Thyroid gland (tissue), 4 donors: ENCODE measurements at regions not wholly inside any gene's neighbourhood (a gene's known extent, or its start where the extent isn't known, plus 50 kb on each side); places are given as distances from the start of the nearest gene placed in this dataset.

Experiments used
- DNase-seq, 2 donors: peaks; one replicate each; pipeline ENCODE4 v3.0.0-alpha.2; 2019
- H3K27ac ChIP-seq, 3 donors: fragments of 200-600 bp; sonication (generic); 1 replicate in 2 of 3; 2 replicates in 1 of 3; pipeline ENCODE4 v1.5.1; 2016 to 2019; ENCODE audit warnings: mild to moderate bottlenecking in 1 of 3, moderate library complexity in 1 of 3
- H3K27me3 ChIP-seq: fragments of 200-600 bp; sonication (generic); one replicate; pipeline ENCODE4 v1.5.1; 2019
- H3K36me3 ChIP-seq, 2 donors: fragments of 200-600 bp; sonication (generic); one replicate each; pipeline ENCODE4 v1.5.1; 2016 to 2019
- H3K4me1 ChIP-seq, 2 donors: fragments of 200-600 bp; sonication (generic); one replicate each; pipeline ENCODE4 v1.5.1; 2017 to 2019
- H3K4me3 ChIP-seq, 3 donors: fragments of 200-600 bp; sonication (generic); replicated peaks in 1 of 3; 1 replicate in 2 of 3; 2 replicates in 1 of 3; pipeline ENCODE4 v1.5.1; 2016; ENCODE audit warnings: mild to moderate bottlenecking in 1 of 3
- H3K9me3 ChIP-seq: fragments of 200-600 bp; sonication (generic); one replicate; pipeline ENCODE4 v1.5.1; 2017
- CTCF ChIP-seq, 6 experiments: fragments of 200-600 bp in 3 of 6; fragments of 450-650 bp in 3 of 6; sonication (generic) in 3 of 6; IDR thresholded peaks; one replicate each; pipeline ENCODE4 v1.5.1; 2016 to 2019; ENCODE audit warnings: antibody characterized with exemption in 6 of 6, mild to moderate bottlenecking in 2 of 6, inconsistent platforms in 1 of 6, moderate library complexity in 1 of 6
- POLR2A ChIP-seq, 2 donors: fragments of 450-650 bp; IDR thresholded peaks; one replicate each; pipeline ENCODE4 v1.6.1; 2017; ENCODE audit warnings: antibody characterized with exemption in 2 of 2, mild to moderate bottlenecking in 2 of 2, moderate library complexity in 1 of 2
- WGBS, 2 donors: methylation state at CpG; one replicate each; pipeline ENCODE4 v1.1.5; 2017; 5-methylcytosine and 5-hydroxymethylcytosine counted together
- intact Hi-C: fragments of 100-400 bp; cut with DNase I; formaldehyde crosslinking; loops from one replicate; pipeline ENCODE4 v1.15.1; 2023

GRCh38 chr12:124225730-124226129, 69.2 kb upstream of the RFLNA start:
- DNase-seq, result no peak
- Histone ChIP-seq H3K27me3 (no peaks in the 10 kb centered on the region), H3K4me1 (no peaks in the 10 kb centered on the region), H3K36me3 (no peaks in the 10 kb centered on the region), H3K27ac (no peak overlapping the region), H3K9me3 (no peaks in the 10 kb centered on the region), H3K4me3 (no peak overlapping the region)
- 88 to 92% methylated on average over 4 of the region's 4 CpGs for WGBS, 2 donors
- TF ChIP-seq POLR2A (IDR thresholded peaks at IDR 0.05), result no peak
- no peak for TF ChIP-seq CTCF (IDR thresholded peaks at IDR 0.05)
- intact Hi-C loops, result no loop called here

GRCh38 chr12:124227951-124228711, 66.8 kb upstream of the RFLNA start:
- H3K36me3 ChIP-seq, result no peaks in the 10 kb centered on the region
- intact Hi-C loops, result no loop called here
- 84 to 87% methylated on average over 24 to 25 of the region's 25 CpGs for WGBS, 2 donors
- H3K27ac ChIP-seq, result no peak overlapping the region
- H3K9me3 ChIP-seq, result no peaks in the 10 kb centered on the region
- TF ChIP-seq CTCF (IDR thresholded peaks at IDR 0.05), result no peak
- no peak for TF ChIP-seq POLR2A (IDR thresholded peaks at IDR 0.05)
- H3K4me1 ChIP-seq, result no peaks in the 10 kb centered on the region
- H3K27me3 ChIP-seq, result no peaks in the 10 kb centered on the region
- no peak for DNase-seq
- H3K4me3 ChIP-seq, result no peak overlapping the region

- Histone ChIP-seq H3K4me1 (no peaks in the 10 kb centered on the region), H3K27ac (no peak overlapping the region), H3K27me3 (no peaks in the 10 kb centered on the region), H3K36me3 (no peaks in the 10 kb centered on the region), H3K9me3 (no peaks in the 10 kb centered on the region), H3K4me3 (no peak overlapping the region)
- DNase-seq, result no peak
- TF ChIP-seq POLR2A (IDR thresholded peaks at IDR 0.05) (no peak), CTCF (IDR thresholded peaks at IDR 0.05) (no peak)
- intact Hi-C loops, result no loop called here
Observed at GRCh38 chr12:124229520-124229919, 65.4 kb upstream of the RFLNA start.

- no peak for DNase-seq
- H3K36me3 ChIP-seq, result no peaks in the 10 kb centered on the region
- 87 to 89% methylated on average over 2 of the region's 2 CpGs for WGBS, 2 donors
- no peaks in the 10 kb centered on the region for H3K27me3 ChIP-seq
- H3K4me1 ChIP-seq, result no peaks in the 10 kb centered on the region
- intact Hi-C loops, result no loop called here
- H3K27ac ChIP-seq, result no peak overlapping the region
- H3K4me3 ChIP-seq, result no peak overlapping the region
- TF ChIP-seq POLR2A (IDR thresholded peaks at IDR 0.05), result no peak
- TF ChIP-seq CTCF (IDR thresholded peaks at IDR 0.05), result no peak
- no peaks in the 10 kb centered on the region for H3K9me3 ChIP-seq
Observed at GRCh38 chr12:124230117-124230757, 64.7 kb upstream of the RFLNA start.

- H3K27ac ChIP-seq, result no peak overlapping the region
- H3K9me3 ChIP-seq, result no peaks in the 10 kb centered on the region
- no peak overlapping the region for H3K4me3 ChIP-seq
- intact Hi-C loops, result no loop called here
- no peak for TF ChIP-seq POLR2A (IDR thresholded peaks at IDR 0.05)
- no peak for TF ChIP-seq CTCF (IDR thresholded peaks at IDR 0.05)
- H3K27me3 ChIP-seq, result no peaks in the 10 kb centered on the region
- no peaks in the 10 kb centered on the region for H3K4me1 ChIP-seq
- WGBS, 2 donors, result 94 to 100% methylated on average over 3 of the region's 3 CpGs
- no peak for DNase-seq
- no peaks in the 10 kb centered on the region for H3K36me3 ChIP-seq
Observed at GRCh38 chr12:124230789-124231188, 64.1 kb upstream of the RFLNA start.
